GM18505 (cell line): ENCODE measurements at regions not wholly inside any gene's neighbourhood (a gene's known extent, or its start where the extent isn't known, plus 50 kb on each side); places are given as distances from the start of the nearest gene placed in this dataset.
"Not testable (repeated sequence)": the region's sequence is repeated elsewhere in the genome, so short reads cannot be mapped to it uniquely, and the experiment has no call there.

ENCODE experiments used
- ATAC-seq: cut with Tn5 transposase; IDR thresholded peaks from one replicate; pipeline ENCODE4 v1.9.1; 2021; ENCODE audit not compliant: unreplicated experiment
- POLR2A ChIP-seq: IDR thresholded peaks from 4 replicates; pipeline ENCODE4 v1.6.1; 2011; ENCODE audit warnings: borderline replicate concordance; ENCODE audit not compliant: insufficient read depth, insufficient read length; ENCODE audit errors: extremely low read depth

- no peak for TF ChIP-seq POLR2A
- ATAC-seq, result no peak
These were observed 91.9 kb upstream of the CLVS2 start for GRCh38 chr6:122904166-122904565.

- TF ChIP-seq POLR2A, result no peak
These were observed 82.5 kb upstream of the CLVS2 start for GRCh38 chr6:122913558-122913957.

GRCh38 chr6:122918714-122919113 is 77.3 kb upstream of the CLVS2 start:
- no peak for TF ChIP-seq POLR2A
- ATAC-seq, result no peak

More at GRCh38 chr6:122913558-122913957, 82.5 kb upstream of the CLVS2 start:
- no peak for ATAC-seq

GRCh38 chr6:122930252-122931180 is 65.5 kb upstream of the CLVS2 start:
- TF ChIP-seq POLR2A, result no peak

GRCh38 chr6:122931916-122932315 is 64.1 kb upstream of the CLVS2 start:
- ATAC-seq, result no peak
- TF ChIP-seq POLR2A, result no peak

More at GRCh38 chr6:122930252-122931180, 65.5 kb upstream of the CLVS2 start:
- peak; percentile 74 for ATAC-seq

GRCh38 chr6:122944936-122945335 is 51.1 kb upstream of the CLVS2 start:
- not testable (repeated sequence) for ATAC-seq
